Activated CD4-positive, alpha-beta T cell treated with anti-CD3 and anti-CD28 coated beads, Interleukin-2, amount 10 ng/mL, durations not matched to agents 7 days and 5 days (primary cell): ENCODE measurements at regions not wholly inside any gene's neighbourhood (a gene's known extent, or its start where the extent isn't known, plus 50 kb on each side); places are given as distances from the start of the nearest gene placed in this dataset.

ENCODE experiments used
- CTCF ChIA-PET: fragments of 350-600 bp; sonication (Branson Sonifier 250); formaldehyde crosslinking; loops from one replicate; lab custom pipeline; 2021; ENCODE audit warnings: antibody characterized with exemption; lab: Charles Lee
- POLR2A ChIA-PET: fragments of 350-600 bp; sonication (Branson Sonifier 250); formaldehyde crosslinking; loops from one replicate; lab custom pipeline; 2021; ENCODE audit warnings: antibody characterized with exemption; lab: Charles Lee
- DNase-seq: peaks from one replicate; pipeline ENCODE4 v3.0.0-alpha.2; 2020
- H3K27ac Mint-ChIP-seq: one replicate; pipeline ENCODE4 v1.8.0; 2021; ENCODE audit warnings: mild to moderate bottlenecking, moderate library complexity, mixed read lengths
- H3K27me3 Mint-ChIP-seq: one replicate; pipeline ENCODE4 v1.8.0; 2021; ENCODE audit warnings: mixed read lengths
- H3K36me3 Mint-ChIP-seq: one replicate; pipeline ENCODE4 v1.8.0; 2021; ENCODE audit warnings: low read depth, mixed read lengths
- H3K4me1 Mint-ChIP-seq: one replicate; pipeline ENCODE4 v1.8.0; 2021; ENCODE audit warnings: mixed read lengths
- H3K4me3 Mint-ChIP-seq: one replicate; pipeline ENCODE4 v1.8.0; 2021; ENCODE audit warnings: mild to moderate bottlenecking, moderate library complexity, mixed read lengths
- H3K9me3 Mint-ChIP-seq: one replicate; pipeline ENCODE4 v1.8.0; 2021; ENCODE audit warnings: mixed read lengths

- Mint-ChIP-seq H3K27me3 (peaks cover 6% of the 10 kb centered on the region), H3K4me1 (no peaks in the 10 kb centered on the region), H3K36me3 (no peaks in the 10 kb centered on the region), H3K27ac (no peak overlapping the region), H3K9me3 (peaks cover 4% of the 10 kb centered on the region), H3K4me3 (no peak overlapping the region)
- POLR2A ChIA-PET: no interaction called here
- CTCF ChIA-PET: interaction anchor here (1.4 kb wide), 1 partner anchor 14 kb away, joined by 4 read pairs; no protein-coding TSS in a partner anchor
- DNase-seq: no peak
Measured at GRCh38 chr10:58451193-58451889, 61.3 kb upstream of the BICC1 start.

- H3K36me3 Mint-ChIP-seq: no peaks in the 10 kb centered on the region
- ChIA-PET CTCF (no interaction called here), POLR2A (no interaction called here)
- no peak overlapping the region for H3K4me3 Mint-ChIP-seq
- peaks cover 6% of the 10 kb centered on the region for H3K27me3 Mint-ChIP-seq
- no peaks in the 10 kb centered on the region for H3K4me1 Mint-ChIP-seq
- no peak for DNase-seq
- H3K9me3 Mint-ChIP-seq: no peaks in the 10 kb centered on the region
- H3K27ac Mint-ChIP-seq: no peak overlapping the region
Measured at GRCh38 chr10:58453105-58453504, 59.6 kb upstream of the BICC1 start.

- DNase-seq: no peak
- H3K27me3 Mint-ChIP-seq: peaks cover 5% of the 10 kb centered on the region
- H3K4me1 Mint-ChIP-seq: no peaks in the 10 kb centered on the region
- no peak overlapping the region for H3K27ac Mint-ChIP-seq
- no peaks in the 10 kb centered on the region for H3K36me3 Mint-ChIP-seq
- no peaks in the 10 kb centered on the region for H3K9me3 Mint-ChIP-seq
- POLR2A ChIA-PET: no interaction called here
- no peak overlapping the region for H3K4me3 Mint-ChIP-seq
- CTCF ChIA-PET: no interaction called here
Measured at GRCh38 chr10:58456179-58456578, 56.5 kb upstream of the BICC1 start.

- ChIA-PET POLR2A (no interaction called here), CTCF (interaction anchor here (0.6 kb wide), 1 partner anchor 10 kb away, joined by 3 read pairs; no protein-coding TSS in a partner anchor)
- no peaks in the 10 kb centered on the region for H3K36me3 Mint-ChIP-seq
- H3K9me3 Mint-ChIP-seq: peaks cover 2% of the 10 kb centered on the region
- H3K27ac Mint-ChIP-seq: no peak overlapping the region
- no peaks in the 10 kb centered on the region for H3K27me3 Mint-ChIP-seq
- H3K4me1 Mint-ChIP-seq: no peaks in the 10 kb centered on the region
- no peak overlapping the region for H3K4me3 Mint-ChIP-seq
- no peak for DNase-seq
Measured at GRCh38 chr10:58457761-58458616, 54.7 kb upstream of the BICC1 start.

- CTCF ChIA-PET: no interaction called here
- POLR2A ChIA-PET: no interaction called here
- Mint-ChIP-seq H3K36me3 (no peaks in the 10 kb centered on the region), H3K4me3 (no peak overlapping the region), H3K4me1 (no peaks in the 10 kb centered on the region), H3K27ac (no peak overlapping the region), H3K27me3 (no peaks in the 10 kb centered on the region), H3K9me3 (peaks cover 3% of the 10 kb centered on the region)
- DNase-seq: no peak
Measured at GRCh38 chr10:58459069-58459468, 53.6 kb upstream of the BICC1 start.

- CTCF ChIA-PET: no interaction called here
- no peak for DNase-seq
- Mint-ChIP-seq H3K4me3 (no peak overlapping the region), H3K4me1 (no peaks in the 10 kb centered on the region), H3K27ac (no peak overlapping the region), H3K36me3 (no peaks in the 10 kb centered on the region), H3K27me3 (no peaks in the 10 kb centered on the region), H3K9me3 (peaks cover 3% of the 10 kb centered on the region)
- POLR2A ChIA-PET: no interaction called here
Measured at GRCh38 chr10:58460157-58460556, 52.5 kb upstream of the BICC1 start.

- no peaks in the 10 kb centered on the region for H3K4me1 Mint-ChIP-seq
- DNase-seq: no peak
- peaks cover 4% of the 10 kb centered on the region for H3K27me3 Mint-ChIP-seq
- ChIA-PET CTCF (no interaction called here), POLR2A (no interaction called here)
- H3K27ac Mint-ChIP-seq: no peak overlapping the region
- peaks cover 3% of the 10 kb centered on the region for H3K9me3 Mint-ChIP-seq
- H3K4me3 Mint-ChIP-seq: no peak overlapping the region
- H3K36me3 Mint-ChIP-seq: no peaks in the 10 kb centered on the region
Measured at GRCh38 chr10:58462863-58463507, 49.7 kb upstream of the BICC1 start.
